ENCODE measurements at regions not wholly inside any gene's neighbourhood (a gene's known extent, or its start where the extent isn't known, plus 50 kb on each side); places are given as distances from the start of the nearest gene placed in this dataset.
A peak's percentile ranks its signal among the peaks of the same experiment; 100 is the strongest.

- TF ChIP-seq CTCF (IDR thresholded peaks at IDR 0.05; ENCODE audit: low read depth, low read length, missing control alignments) = no peak
- no peak overlapping the region for H3K4me3 ChIP-seq (replicated peaks; ENCODE audit: low read depth, low read length)
- DNase-seq (ENCODE audit: extremely low read depth, low read depth) = no peak
Observed at GRCh38 chr9:85216601-85217000, 525.2 kb downstream of the AGTPBP1 start.

GRCh38 chr9:85215961-85216360 is 525.8 kb downstream of the AGTPBP1 start:
- TF ChIP-seq CTCF (IDR thresholded peaks at IDR 0.05; ENCODE audit: low read depth, low read length, missing control alignments) = no peak
- DNase-seq (ENCODE audit: extremely low read depth, low read depth) = no peak
- no peak overlapping the region for H3K4me3 ChIP-seq (replicated peaks; ENCODE audit: low read depth, low read length)

- TF ChIP-seq CTCF (IDR thresholded peaks at IDR 0.05; ENCODE audit: low read depth, low read length, missing control alignments) = no peak
- H3K4me3 ChIP-seq (replicated peaks; ENCODE audit: low read depth, low read length) = no peak overlapping the region
- no peak for DNase-seq (ENCODE audit: extremely low read depth, low read depth)
Observed at GRCh38 chr9:85215416-85215815, 526.3 kb downstream of the AGTPBP1 start.

GRCh38 chr9:85213650-85214607 is 527.8 kb downstream of the AGTPBP1 start:
- no peak overlapping the region for H3K4me3 ChIP-seq (replicated peaks; ENCODE audit: low read depth, low read length)
- DNase-seq (ENCODE audit: extremely low read depth, low read depth) = no peak
- no peak for TF ChIP-seq CTCF (IDR thresholded peaks at IDR 0.05; ENCODE audit: low read depth, low read length, missing control alignments)

GRCh38 chr9:85212887-85213286 is 528.9 kb downstream of the AGTPBP1 start:
- TF ChIP-seq CTCF (IDR thresholded peaks at IDR 0.05; ENCODE audit: low read depth, low read length, missing control alignments) = no peak
- DNase-seq (ENCODE audit: extremely low read depth, low read depth) = peak; percentile 17
- no peak overlapping the region for H3K4me3 ChIP-seq (replicated peaks; ENCODE audit: low read depth, low read length)

- peak; percentile 9 for DNase-seq (ENCODE audit: extremely low read depth, low read depth)
- no peak for TF ChIP-seq CTCF (IDR thresholded peaks at IDR 0.05; ENCODE audit: low read depth, low read length, missing control alignments)
- H3K4me3 ChIP-seq (replicated peaks; ENCODE audit: low read depth, low read length) = no peak overlapping the region
Observed at GRCh38 chr9:85212209-85212608, 529.5 kb downstream of the AGTPBP1 start.

All from HFF-Myc (cell line).